ENCODE measurements at regions not wholly inside any gene's neighbourhood (a gene's known extent, or its start where the extent isn't known, plus 50 kb on each side); places are given as distances from the start of the nearest gene placed in this dataset.

DNA sequence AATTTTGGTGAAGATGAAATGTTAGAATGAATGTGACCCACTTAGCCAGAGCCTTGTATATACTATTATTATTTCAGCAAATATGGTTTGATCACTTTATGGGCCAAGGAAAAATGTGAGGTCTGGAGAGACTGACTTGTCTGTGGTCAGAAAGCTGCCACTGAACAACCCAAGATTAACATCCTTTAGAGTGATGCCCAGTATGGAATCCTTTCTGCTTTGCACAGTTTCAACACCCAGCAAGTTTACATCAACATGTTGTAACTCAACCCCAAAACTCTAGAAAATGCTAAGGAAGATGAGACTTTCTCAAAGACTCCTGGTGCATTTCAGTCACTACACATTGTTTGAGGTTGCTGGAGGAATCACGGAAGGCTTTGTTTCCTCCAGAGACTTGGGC lies 107.7 kb downstream of the SNX19 start:
- no peak for TF ChIP-seq POLR2A (IDR thresholded peaks at IDR 0.05)
- no peak for TF ChIP-seq CTCF (IDR thresholded peaks at IDR 0.05)
